CD4-positive, alpha-beta T cell (primary cell): ENCODE measurements at regions not wholly inside any gene's neighbourhood (a gene's known extent, or its start where the extent isn't known, plus 50 kb on each side); places are given as distances from the start of the nearest gene placed in this dataset.

Source experiments
- ATAC-seq: fragments of 200-7000 bp; cut with Tn5 transposase; one replicate; pipeline ENCODE4 v1.10.0; 2022; ENCODE audit warnings: mild to moderate bottlenecking; ENCODE audit not compliant: poor library complexity
- CTCF ChIA-PET: fragments of 350-600 bp; sonication (Branson Sonifier 250); formaldehyde crosslinking; loops from one replicate; lab custom pipeline; 2021; ENCODE audit warnings: antibody characterized with exemption, inconsistent platforms; lab: Charles Lee
- POLR2A ChIA-PET: fragments of 350-600 bp; sonication (Branson Sonifier 250); formaldehyde crosslinking; loops from one replicate; lab custom pipeline; 2021; ENCODE audit warnings: antibody characterized with exemption, inconsistent platforms; lab: Charles Lee
- DNase-seq, 14 experiments: peaks; one replicate each; pipeline ENCODE4 v3.0.0-alpha.2; 2013 to 2020; ENCODE audit warnings: mixed read lengths in 2 of 14
- H3K27ac ChIP-seq, 2 donors: one replicate each; pipeline versions ENCODE4 v1.5.1 to v1.7.0; 2013; ENCODE audit warnings: low read length in 2 of 2, low read depth in 1 of 2, mild to moderate bottlenecking in 1 of 2
- H3K27me3 ChIP-seq, 2 experiments: 1 replicate in 1 of 2; 2 replicates in 1 of 2; pipeline versions ENCODE4 v1.6.1 to v1.7.0; 2013; ENCODE audit warnings: low read length in 2 of 2, control low read depth in 1 of 2, mild to moderate bottlenecking in 1 of 2, moderate library complexity in 1 of 2; ENCODE audit not compliant: insufficient read depth in 2 of 2, control insufficient read depth in 1 of 2
- H3K36me3 ChIP-seq: one replicate; pipeline ENCODE4 v1.6.1; 2013; ENCODE audit warnings: low read length, control low read depth; ENCODE audit not compliant: insufficient read depth
- H3K4me1 ChIP-seq: one replicate; pipeline ENCODE4 v1.6.1; 2013; ENCODE audit warnings: low read length, control low read depth; ENCODE audit not compliant: insufficient read depth
- H3K4me3 ChIP-seq: one replicate; pipeline ENCODE4 v1.5.1; 2013; ENCODE audit warnings: mild to moderate bottlenecking, low read length, moderate library complexity
- H3K9me3 ChIP-seq, 2 experiments: 1 replicate in 1 of 2; 2 replicates in 1 of 2; pipeline versions ENCODE4 v1.6.1 to v1.7.0; 2013; ENCODE audit warnings: low read length in 2 of 2, mild to moderate bottlenecking in 2 of 2, control low read depth in 1 of 2, moderate library complexity in 1 of 2; ENCODE audit not compliant: control insufficient read depth in 1 of 2, insufficient read depth in 1 of 2
- H3K27ac Mint-ChIP-seq: one replicate; pipeline ENCODE4 v1.8.0; 2020; ENCODE audit warnings: mixed read lengths
- H3K27me3 Mint-ChIP-seq: one replicate; pipeline ENCODE4 v1.8.0; 2021; ENCODE audit warnings: mixed read lengths
- H3K36me3 Mint-ChIP-seq: one replicate; pipeline ENCODE4 v1.8.0; 2021; ENCODE audit warnings: low read depth, mixed read lengths
- H3K4me1 Mint-ChIP-seq: one replicate; pipeline ENCODE4 v1.8.0; 2021; ENCODE audit warnings: low read depth, mixed read lengths
- H3K4me3 Mint-ChIP-seq: one replicate; pipeline ENCODE4 v1.8.0; 2020; ENCODE audit warnings: mild to moderate bottlenecking, mixed read lengths
- H3K9me3 Mint-ChIP-seq: one replicate; pipeline ENCODE4 v1.8.0; 2020; ENCODE audit warnings: mixed read lengths
- intact Hi-C, 2 experiments: fragments of 100-400 bp; cut with DNase I in 1 of 2; cut with micrococcal nuclease in 1 of 2; formaldehyde crosslinking; loops; one replicate each; pipeline versions ENCODE4 v1.15.1 to v1.9.0; 2023 to 2025; cut with DNase I, micrococcal nuclease
- TF ChIP-seq, protein P1 (sequence below): fragments of 200-600 bp; IDR thresholded peaks from one replicate; pipeline ENCODE4 v1.8.0; 2022; ENCODE audit warnings: antibody characterized with exemption, mild to moderate bottlenecking

GRCh38 chr1:229759037-229759435 lies 133.0 kb downstream of the URB2 start:
- H3K4me3 ChIP-seq: no peak overlapping the region
- H3K27me3 ChIP-seq: no peaks in the 10 kb centered on the region
- H3K4me1 ChIP-seq: peaks cover under 1% of the 10 kb centered on the region
- H3K36me3 Mint-ChIP-seq: no peaks in the 10 kb centered on the region
- TF ChIP-seq, protein P1, sequence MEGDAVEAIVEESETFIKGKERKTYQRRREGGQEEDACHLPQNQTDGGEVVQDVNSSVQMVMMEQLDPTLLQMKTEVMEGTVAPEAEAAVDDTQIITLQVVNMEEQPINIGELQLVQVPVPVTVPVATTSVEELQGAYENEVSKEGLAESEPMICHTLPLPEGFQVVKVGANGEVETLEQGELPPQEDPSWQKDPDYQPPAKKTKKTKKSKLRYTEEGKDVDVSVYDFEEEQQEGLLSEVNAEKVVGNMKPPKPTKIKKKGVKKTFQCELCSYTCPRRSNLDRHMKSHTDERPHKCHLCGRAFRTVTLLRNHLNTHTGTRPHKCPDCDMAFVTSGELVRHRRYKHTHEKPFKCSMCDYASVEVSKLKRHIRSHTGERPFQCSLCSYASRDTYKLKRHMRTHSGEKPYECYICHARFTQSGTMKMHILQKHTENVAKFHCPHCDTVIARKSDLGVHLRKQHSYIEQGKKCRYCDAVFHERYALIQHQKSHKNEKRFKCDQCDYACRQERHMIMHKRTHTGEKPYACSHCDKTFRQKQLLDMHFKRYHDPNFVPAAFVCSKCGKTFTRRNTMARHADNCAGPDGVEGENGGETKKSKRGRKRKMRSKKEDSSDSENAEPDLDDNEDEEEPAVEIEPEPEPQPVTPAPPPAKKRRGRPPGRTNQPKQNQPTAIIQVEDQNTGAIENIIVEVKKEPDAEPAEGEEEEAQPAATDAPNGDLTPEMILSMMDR: no peak
- intact Hi-C loops: no loop called here
- ATAC-seq: no peak
- ChIA-PET CTCF (no interaction called here), POLR2A (no interaction called here)
- H3K9me3 ChIP-seq: peaks cover 3 to 7% of the 10 kb centered on the region in 2 experiments
- peaks cover 5% of the 10 kb centered on the region for H3K4me1 Mint-ChIP-seq
- no peak overlapping the region for H3K27ac Mint-ChIP-seq
- H3K27me3 Mint-ChIP-seq: no peaks in the 10 kb centered on the region
- no peak for DNase-seq
- H3K9me3 Mint-ChIP-seq: no peaks in the 10 kb centered on the region
- no peak overlapping the region for H3K4me3 Mint-ChIP-seq
- H3K27ac ChIP-seq: no peak overlapping the region
- H3K36me3 ChIP-seq: no peaks in the 10 kb centered on the region

- no peak overlapping the region for H3K27ac Mint-ChIP-seq
- Histone ChIP-seq H3K36me3 (no peaks in the 10 kb centered on the region), H3K9me3 (peaks cover 3 to 7% of the 10 kb centered on the region in 2 experiments), H3K4me1 (no peaks in the 10 kb centered on the region), H3K27ac (no peak overlapping the region), H3K4me3 (no peak overlapping the region), H3K27me3 (no peaks in the 10 kb centered on the region)
- ATAC-seq (no peak), DNase-seq (no peak)
- no peaks in the 10 kb centered on the region for H3K4me1 Mint-ChIP-seq
- ChIA-PET CTCF (no interaction called here), POLR2A (no interaction called here)
- intact Hi-C loops: no loop called here
- H3K36me3 Mint-ChIP-seq: no peaks in the 10 kb centered on the region
- no peaks in the 10 kb centered on the region for H3K27me3 Mint-ChIP-seq
- TF ChIP-seq, protein P1: no peak
- no peak overlapping the region for H3K4me3 Mint-ChIP-seq
- H3K9me3 Mint-ChIP-seq: no peaks in the 10 kb centered on the region
Observed at GRCh38 chr1:229759586-229759985, 133.5 kb downstream of the URB2 start.

- no peak overlapping the region for H3K27ac ChIP-seq
- CTCF ChIA-PET: no interaction called here
- intact Hi-C loops: no loop called here
- no peak overlapping the region for H3K4me3 Mint-ChIP-seq
- no peaks in the 10 kb centered on the region for H3K27me3 ChIP-seq
- H3K9me3 Mint-ChIP-seq: no peaks in the 10 kb centered on the region
- no peak overlapping the region for H3K27ac Mint-ChIP-seq
- no peak overlapping the region for H3K4me3 ChIP-seq
- ATAC-seq: no peak
- H3K36me3 Mint-ChIP-seq: no peaks in the 10 kb centered on the region
- TF ChIP-seq, protein P1: no peak
- H3K36me3 ChIP-seq: no peaks in the 10 kb centered on the region
- no peaks in the 10 kb centered on the region for H3K4me1 Mint-ChIP-seq
- H3K27me3 Mint-ChIP-seq: no peaks in the 10 kb centered on the region
- H3K4me1 ChIP-seq: no peaks in the 10 kb centered on the region
- no peak for DNase-seq
- peaks cover 3 to 7% of the 10 kb centered on the region in 2 experiments for H3K9me3 ChIP-seq
- POLR2A ChIA-PET: no interaction called here
Observed at GRCh38 chr1:229760478-229760996, 134.5 kb downstream of the URB2 start.
